ENCODE measurements at regions not wholly inside any gene's neighbourhood (a gene's known extent, or its start where the extent isn't known, plus 50 kb on each side); places are given as distances from the start of the nearest gene placed in this dataset.

- intact Hi-C loops (cut with micrococcal nuclease) (loop anchor here (2.0 to 5.0 kb wide), 2 partner anchors 91 to 487 kb away; no protein-coding TSS in a partner anchor), dilution Hi-C loops (cut with MboI; ENCODE audit: extremely low pct_ligation_motif_present, low sequenced_read_pairs) (no loop called here)
- ChIA-PET POLR2A (no interaction called here), CTCF (interaction anchor here (1.2 to 6.0 kb wide), 5 partner anchors 9 to 156 kb away, joined by 4 to 64 read pairs (median 8); no protein-coding TSS in a partner anchor)
- peak overlapping the region; percentile 1 for H3K27ac ChIP-seq (ENCODE audit: insufficient read depth, low read depth, low read length)
- FAIRE-seq: no peak
- H3K9me3 ChIP-seq (replicated peaks; ENCODE audit: control insufficient read depth, insufficient read depth, low read length): no peaks in the 10 kb centered on the region
- H4K20me1 ChIP-seq (replicated peaks; ENCODE audit: control insufficient read depth, extremely low read depth, insufficient read depth, low read length): peaks cover 14% of the 10 kb centered on the region
- TF ChIP-seq POLR2AphosphoS5 (IDR thresholded peaks at IDR 0.05; ENCODE audit: insufficient read depth, low read depth, low read length): no peak
- H3K9me1 ChIP-seq (replicated peaks; ENCODE audit: control insufficient read depth, extremely low read depth, insufficient read depth, low read length): no peaks in the 10 kb centered on the region
- H3K4me1 ChIP-seq (ENCODE audit: control insufficient read depth, extremely low read depth, insufficient read depth, low read length): peaks cover 39% of the 10 kb centered on the region
- H3K9ac ChIP-seq (replicated peaks; ENCODE audit: extremely low read depth, insufficient read depth, low read length): no peak overlapping the region
- H3K79me2 ChIP-seq (ENCODE audit: control insufficient read depth, insufficient read depth, low read length): peaks cover 97% of the 10 kb centered on the region
- peaks cover 2 to 6% of the 10 kb centered on the region in 2 experiments for H3K36me3 ChIP-seq (ENCODE audit: control insufficient read depth in 2 of 2, extremely low read depth in 1 of 2, insufficient read depth in 2 of 2, low read length in 2 of 2)
- BruUV-seq (replicated peaks): no TSS peak
- H2AFZ ChIP-seq (ENCODE audit: low read depth, low read length): no peak overlapping the region
- no peak overlapping the region for H3K4me2 ChIP-seq (ENCODE audit: insufficient read depth, low read length)
- peak; percentile 69 for DNase-seq (ENCODE audit: low read depth, low spot score)
- H3K4me3 ChIP-seq (replicated peaks in 1 of 3; ENCODE audit: insufficient read depth in 1 of 3, low read depth in 1 of 3, low read length in 3 of 3): no peak overlapping the region
- no peaks in the 10 kb centered on the region for H3K27me3 ChIP-seq (ENCODE audit: control insufficient read depth in 2 of 2, insufficient read depth in 2 of 2, low read length in 2 of 2)
These were observed 148.5 kb downstream of the C9orf152 start for GRCh38 chr9:110059461-110059860.

DNA sequence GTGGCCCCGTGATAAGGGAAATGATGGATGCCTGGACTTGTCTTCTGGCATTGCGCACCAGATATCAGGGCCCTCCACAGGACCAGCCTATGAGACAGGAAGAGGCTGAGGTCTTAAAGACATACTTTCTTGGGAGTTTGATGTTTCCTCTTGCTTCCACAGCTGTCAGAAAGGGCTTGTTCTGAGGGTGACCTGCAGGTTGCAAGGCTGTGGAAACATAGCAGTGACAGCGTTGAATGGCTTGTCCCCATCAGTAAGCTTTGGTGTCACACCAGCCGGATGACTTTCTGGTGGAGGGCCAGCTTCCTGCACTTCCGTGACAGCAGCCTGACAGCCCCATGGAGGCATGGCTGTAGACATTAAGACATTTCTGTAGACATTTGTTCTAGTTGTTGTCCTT, 143.2 kb downstream of the C9orf152 start:
- Histone ChIP-seq H3K4me1 (ENCODE audit: control insufficient read depth, extremely low read depth, insufficient read depth, low read length) (peaks cover 56% of the 10 kb centered on the region), H3K27me3 (ENCODE audit: control insufficient read depth in 2 of 2, insufficient read depth in 2 of 2, low read length in 2 of 2) (no peaks in the 10 kb centered on the region), H2AFZ (ENCODE audit: low read depth, low read length) (no peak overlapping the region), H3K9ac (replicated peaks; ENCODE audit: extremely low read depth, insufficient read depth, low read length) (no peak overlapping the region), H3K4me2 (ENCODE audit: insufficient read depth, low read length) (no peak overlapping the region), H3K36me3 (ENCODE audit: control insufficient read depth in 2 of 2, extremely low read depth in 1 of 2, insufficient read depth in 2 of 2, low read length in 2 of 2) (peaks cover 2 to 6% of the 10 kb centered on the region in 2 experiments), H3K9me3 (replicated peaks; ENCODE audit: control insufficient read depth, insufficient read depth, low read length) (no peaks in the 10 kb centered on the region), H3K4me3 (replicated peaks in 1 of 3; ENCODE audit: insufficient read depth in 1 of 3, low read depth in 1 of 3, low read length in 3 of 3) (no peak overlapping the region), H3K27ac (ENCODE audit: insufficient read depth, low read depth, low read length) (peak overlapping the region; percentile 59), H4K20me1 (replicated peaks; ENCODE audit: control insufficient read depth, extremely low read depth, insufficient read depth, low read length) (peaks cover 3% of the 10 kb centered on the region), H3K79me2 (ENCODE audit: control insufficient read depth, insufficient read depth, low read length) (peaks cover 91% of the 10 kb centered on the region), H3K9me1 (replicated peaks; ENCODE audit: control insufficient read depth, extremely low read depth, insufficient read depth, low read length) (no peaks in the 10 kb centered on the region)
- intact Hi-C loops (cut with micrococcal nuclease): loop anchor here (1.0 to 10.0 kb wide), 2 partner anchors 78 to 190 kb away; partner anchors contain the start of gene TXN
- dilution Hi-C loops (cut with MboI; ENCODE audit: extremely low pct_ligation_motif_present, low sequenced_read_pairs): loop anchor here (10.0 kb wide), 1 partner anchor 160 kb away; no protein-coding TSS in a partner anchor
- no peak for DNase-seq (ENCODE audit: low read depth, low spot score)
- TF ChIP-seq, protein P1, sequence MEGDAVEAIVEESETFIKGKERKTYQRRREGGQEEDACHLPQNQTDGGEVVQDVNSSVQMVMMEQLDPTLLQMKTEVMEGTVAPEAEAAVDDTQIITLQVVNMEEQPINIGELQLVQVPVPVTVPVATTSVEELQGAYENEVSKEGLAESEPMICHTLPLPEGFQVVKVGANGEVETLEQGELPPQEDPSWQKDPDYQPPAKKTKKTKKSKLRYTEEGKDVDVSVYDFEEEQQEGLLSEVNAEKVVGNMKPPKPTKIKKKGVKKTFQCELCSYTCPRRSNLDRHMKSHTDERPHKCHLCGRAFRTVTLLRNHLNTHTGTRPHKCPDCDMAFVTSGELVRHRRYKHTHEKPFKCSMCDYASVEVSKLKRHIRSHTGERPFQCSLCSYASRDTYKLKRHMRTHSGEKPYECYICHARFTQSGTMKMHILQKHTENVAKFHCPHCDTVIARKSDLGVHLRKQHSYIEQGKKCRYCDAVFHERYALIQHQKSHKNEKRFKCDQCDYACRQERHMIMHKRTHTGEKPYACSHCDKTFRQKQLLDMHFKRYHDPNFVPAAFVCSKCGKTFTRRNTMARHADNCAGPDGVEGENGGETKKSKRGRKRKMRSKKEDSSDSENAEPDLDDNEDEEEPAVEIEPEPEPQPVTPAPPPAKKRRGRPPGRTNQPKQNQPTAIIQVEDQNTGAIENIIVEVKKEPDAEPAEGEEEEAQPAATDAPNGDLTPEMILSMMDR (IDR thresholded peaks at IDR 0.05; ENCODE audit: extremely low read depth in 1 of 2, insufficient read depth in 1 of 2, low read depth in 1 of 2, low read length in 2 of 2): no peak
- no peak for TF ChIP-seq EZH2 (IDR thresholded peaks at IDR 0.05; ENCODE audit: borderline replicate concordance, low read depth, low read length, severe bottlenecking)
- TF ChIP-seq POLR2A (IDR thresholded peaks at IDR 0.05; ENCODE audit: low read depth, low read length): peak; percentile 30
- TF ChIP-seq, protein P2, sequence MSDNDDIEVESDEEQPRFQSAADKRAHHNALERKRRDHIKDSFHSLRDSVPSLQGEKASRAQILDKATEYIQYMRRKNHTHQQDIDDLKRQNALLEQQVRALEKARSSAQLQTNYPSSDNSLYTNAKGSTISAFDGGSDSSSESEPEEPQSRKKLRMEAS (IDR thresholded peaks at IDR 0.05; ENCODE audit: insufficient read depth, insufficient read length): no peak
- TF ChIP-seq JUN (IDR thresholded peaks at IDR 0.05; ENCODE audit: borderline replicate concordance, insufficient read depth, insufficient read length, low read depth): no peak
- TF ChIP-seq MYC (IDR thresholded peaks at IDR 0.05; ENCODE audit: low read depth, low read length): no peak
- no peak for TF ChIP-seq GATA2 (IDR thresholded peaks at IDR 0.05; ENCODE audit: insufficient read depth, insufficient read length, low read depth, low read length)
- POLR2A ChIA-PET: no interaction called here
- BruUV-seq (replicated peaks): no TSS peak
- peak; percentile 18 for FAIRE-seq
- CTCF ChIA-PET: interaction anchor here (1.2 to 2.0 kb wide), 2 partner anchors 61 to 161 kb away, joined by 3 to 9 read pairs; no protein-coding TSS in a partner anchor

All from endothelial cell of umbilical vein (primary cell).